MCF 10A (cell line): ENCODE measurements at regions not wholly inside any gene's neighbourhood (a gene's known extent, or its start where the extent isn't known, plus 50 kb on each side); places are given as distances from the start of the nearest gene placed in this dataset.
A peak's percentile ranks its signal among the peaks of the same experiment; 100 is the strongest.
"Not testable (repeated sequence)": the region's sequence is repeated elsewhere in the genome, so short reads cannot be mapped to it uniquely, and the experiment has no call there.

ENCODE experiments used
- BruUV-seq: library from RNA; stranded (reverse); fragments of 400-500 nt; replicated peaks from 2 replicates; lab custom pipeline; 2021; lab: Mats Ljungman, UMichigan
- CTCF ChIA-PET: fragments of 300-600 bp; sonication (Branson Sonifier 250); formaldehyde crosslinking; extraction: SDS; loops from one replicate; lab custom pipeline; 2021; ENCODE audit warnings: antibody characterized with exemption, inconsistent platforms; lab: Yijun Ruan, JAX
- POLR2A ChIA-PET: fragments of 300-600, 350-650 bp; sonication (Branson Sonifier 250); formaldehyde crosslinking; extraction: SDS; loops from one replicate; lab custom pipeline; 2020; ENCODE audit warnings: antibody characterized with exemption, inconsistent platforms; lab: Yijun Ruan, JAX
- DNase-seq: peaks from one replicate; pipeline ENCODE4 v3.0.0-alpha.2; 2018; ENCODE audit not compliant: unreplicated experiment
- H3K27ac Mint-ChIP-seq: one replicate; pipeline ENCODE4 v1.8.0; 2022; ENCODE audit warnings: mild to moderate bottlenecking, low read depth, mixed read lengths; ENCODE audit not compliant: unreplicated experiment
- H3K27me3 Mint-ChIP-seq: one replicate; pipeline ENCODE4 v1.8.0; 2022; ENCODE audit warnings: mixed read lengths; ENCODE audit not compliant: insufficient read depth, unreplicated experiment
- H3K36me3 Mint-ChIP-seq: one replicate; pipeline ENCODE4 v1.8.0; 2022; ENCODE audit warnings: mild to moderate bottlenecking, moderate library complexity, mixed read lengths; ENCODE audit not compliant: insufficient read depth, unreplicated experiment
- H3K4me1 Mint-ChIP-seq: one replicate; pipeline ENCODE4 v1.8.0; 2022; ENCODE audit warnings: mixed read lengths; ENCODE audit not compliant: insufficient read depth, unreplicated experiment
- H3K4me3 Mint-ChIP-seq: one replicate; pipeline ENCODE4 v1.8.0; 2022; ENCODE audit warnings: mild to moderate bottlenecking, moderate library complexity, mixed read lengths; ENCODE audit not compliant: unreplicated experiment
- H3K9me3 Mint-ChIP-seq: one replicate; pipeline ENCODE4 v1.8.0; 2022; ENCODE audit warnings: mixed read lengths; ENCODE audit not compliant: unreplicated experiment
- CTCF ChIP-seq: fragments of 200-600 bp; IDR thresholded peaks from one replicate; pipeline ENCODE4 v1.8.0; 2022; ENCODE audit warnings: antibody characterized with exemption, mild to moderate bottlenecking; ENCODE audit not compliant: unreplicated experiment
- intact Hi-C: fragments of 100-400 bp; cut with micrococcal nuclease; formaldehyde crosslinking; loops from 2 replicates; pipeline ENCODE4 v1.14.1; 2022

- ChIA-PET CTCF (no interaction called here), POLR2A (no interaction called here)
- Mint-ChIP-seq H3K27ac (no peak overlapping the region), H3K4me1 (no peaks in the 10 kb centered on the region), H3K9me3 (no peaks in the 10 kb centered on the region), H3K27me3 (peaks cover 12% of the 10 kb centered on the region), H3K4me3 (no peak overlapping the region), H3K36me3 (no peaks in the 10 kb centered on the region)
- BruUV-seq = no TSS peak
- DNase-seq = no peak
- no peak for TF ChIP-seq CTCF
- intact Hi-C loops = no loop called here
Measured at GRCh38 chrX:34487364-34487763, 169.7 kb downstream of the TMEM47 start.

- no peaks in the 10 kb centered on the region for H3K9me3 Mint-ChIP-seq
- H3K4me1 Mint-ChIP-seq = no peaks in the 10 kb centered on the region
- no peaks in the 10 kb centered on the region for H3K36me3 Mint-ChIP-seq
- POLR2A ChIA-PET = no interaction called here
- BruUV-seq = no TSS peak
- H3K4me3 Mint-ChIP-seq = no peak overlapping the region
- CTCF ChIA-PET = no interaction called here
- TF ChIP-seq CTCF = no peak
- intact Hi-C loops = no loop called here
- no peak for DNase-seq
- H3K27ac Mint-ChIP-seq = no peak overlapping the region
- H3K27me3 Mint-ChIP-seq = peaks cover 12% of the 10 kb centered on the region
Measured at GRCh38 chrX:34483980-34484379, 173.1 kb downstream of the TMEM47 start.

- no peak for TF ChIP-seq CTCF
- no TSS peak for BruUV-seq
- ChIA-PET CTCF (no interaction called here), POLR2A (no interaction called here)
- intact Hi-C loops = no loop called here
- Mint-ChIP-seq H3K36me3 (no peaks in the 10 kb centered on the region), H3K27ac (no peak overlapping the region), H3K4me1 (no peaks in the 10 kb centered on the region), H3K9me3 (peaks cover 8% of the 10 kb centered on the region), H3K27me3 (no peaks in the 10 kb centered on the region), H3K4me3 (no peak overlapping the region)
- no peak for DNase-seq
Measured at GRCh38 chrX:34470507-34470906, 186.6 kb downstream of the TMEM47 start.

GRCh38 chrX:34467437-34467836 lies 189.6 kb downstream of the TMEM47 start:
- POLR2A ChIA-PET = no interaction called here
- H3K27ac Mint-ChIP-seq = peak overlapping the region; percentile 68
- H3K4me3 Mint-ChIP-seq = no peak overlapping the region
- TF ChIP-seq CTCF = no peak
- CTCF ChIA-PET = no interaction called here
- H3K9me3 Mint-ChIP-seq = peaks cover 8% of the 10 kb centered on the region
- no peaks in the 10 kb centered on the region for H3K27me3 Mint-ChIP-seq
- no TSS peak for BruUV-seq
- DNase-seq = peak; percentile 55
- intact Hi-C loops = no loop called here
- H3K4me1 Mint-ChIP-seq = no peaks in the 10 kb centered on the region
- H3K36me3 Mint-ChIP-seq = no peaks in the 10 kb centered on the region

- BruUV-seq, H3K36me3 Mint-ChIP-seq, DNase-seq, H3K27ac Mint-ChIP-seq, CTCF ChIA-PET, H3K4me3 Mint-ChIP-seq, H3K27me3 Mint-ChIP-seq, intact Hi-C loops, H3K4me1 Mint-ChIP-seq, POLR2A ChIA-PET: not testable (repeated sequence)
- H3K9me3 Mint-ChIP-seq = peaks cover 15% of the 10 kb centered on the region
Measured at GRCh38 chrX:34463220-34463619, 193.9 kb downstream of the TMEM47 start.

- peaks cover 14% of the 10 kb centered on the region for H3K27me3 Mint-ChIP-seq
- H3K36me3 Mint-ChIP-seq, H3K4me1 Mint-ChIP-seq, H3K4me3 Mint-ChIP-seq, BruUV-seq, POLR2A ChIA-PET, DNase-seq, H3K27ac Mint-ChIP-seq, H3K9me3 Mint-ChIP-seq, intact Hi-C loops: not testable (repeated sequence)
- CTCF ChIA-PET = interaction anchor here (0.7 kb wide), 1 partner anchor 1587 kb away, joined by 3 read pairs; no protein-coding TSS in a partner anchor
Measured at GRCh38 chrX:34457850-34458249, 199.2 kb downstream of the TMEM47 start.
